HG03457 (cell line): ENCODE measurements at regions not wholly inside any gene's neighbourhood (a gene's known extent, or its start where the extent isn't known, plus 50 kb on each side); places are given as distances from the start of the nearest gene placed in this dataset.

ENCODE experiments used
- ATAC-seq: cut with Tn5 transposase; IDR thresholded peaks from one replicate; pipeline ENCODE4 v1.9.1; 2021; ENCODE audit warnings: moderate number of reproducible peaks; ENCODE audit not compliant: unreplicated experiment

DNA sequence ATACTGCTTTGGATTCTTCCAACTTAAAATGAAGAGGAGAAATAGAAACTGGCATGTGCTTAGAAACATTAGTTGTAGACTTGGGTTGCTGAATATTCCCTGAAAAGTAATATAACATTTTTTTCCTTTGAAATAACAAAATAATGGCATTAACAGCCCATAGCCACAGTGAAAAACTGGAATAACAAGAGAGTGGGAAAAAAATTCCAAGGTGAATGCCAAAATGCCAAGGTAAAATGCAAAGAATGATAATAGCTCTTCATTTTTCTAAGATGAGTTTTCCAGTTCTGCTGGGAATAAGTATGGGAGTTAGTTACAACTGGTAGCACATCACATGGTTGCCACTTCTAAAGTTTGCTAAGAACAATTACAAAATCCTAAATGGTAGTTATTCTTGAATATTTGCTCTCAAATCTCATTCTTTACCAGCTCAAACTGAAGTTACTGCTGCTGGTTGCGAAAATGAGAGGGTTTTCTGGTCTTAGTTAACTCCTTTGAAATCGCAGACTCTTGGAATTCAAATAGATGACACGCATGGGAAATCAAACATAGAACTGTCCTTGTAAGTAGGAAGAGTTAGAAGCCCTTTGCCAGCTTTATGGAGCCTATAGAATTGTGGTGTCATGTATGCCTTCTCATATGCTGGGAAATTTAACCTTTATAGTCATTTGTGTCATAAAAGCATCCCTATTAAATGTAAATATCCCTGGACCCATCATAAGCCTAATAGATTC, 165.0 kb upstream of the DCN start:
- no peak for ATAC-seq

DNA sequence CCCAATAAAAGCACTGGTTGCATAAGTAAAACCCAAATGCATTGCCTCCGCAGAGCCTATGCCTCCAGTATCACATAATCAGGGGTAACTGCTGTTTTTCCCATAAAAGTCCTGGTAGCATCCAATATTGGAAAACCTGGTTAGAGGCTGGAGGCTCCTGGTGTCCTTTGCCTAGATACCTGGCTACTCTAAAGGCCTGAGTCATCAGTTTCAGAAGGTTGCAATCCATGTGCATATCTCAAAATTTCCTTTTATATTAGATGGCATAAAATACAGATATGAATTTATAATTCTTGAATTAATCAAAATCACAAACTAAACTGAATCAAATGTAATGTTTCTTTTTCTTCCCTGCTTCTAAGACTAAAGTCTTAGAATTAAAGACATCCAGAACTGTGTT, 164.2 kb upstream of the DCN start:
- ATAC-seq = no peak

DNA sequence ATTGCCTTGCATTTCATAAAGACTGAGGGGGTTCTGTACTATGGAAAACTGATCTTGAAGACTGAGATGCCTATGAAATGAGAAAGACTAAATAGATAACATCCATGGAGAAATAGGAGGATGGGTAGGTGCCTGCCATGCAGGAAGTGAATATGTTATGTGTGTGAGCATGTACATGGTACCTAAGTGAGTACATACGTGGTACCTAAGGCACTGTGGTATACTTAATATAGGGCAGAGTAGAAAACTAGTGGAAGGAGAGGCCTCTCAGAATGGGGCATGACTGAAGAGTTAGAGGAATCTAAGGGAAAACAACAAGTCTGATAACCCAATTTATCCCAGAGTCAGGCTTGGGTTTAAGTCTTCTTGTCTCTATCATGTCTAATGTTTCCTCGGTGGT, 161.8 kb upstream of the DCN start:
- ATAC-seq = no peak

DNA sequence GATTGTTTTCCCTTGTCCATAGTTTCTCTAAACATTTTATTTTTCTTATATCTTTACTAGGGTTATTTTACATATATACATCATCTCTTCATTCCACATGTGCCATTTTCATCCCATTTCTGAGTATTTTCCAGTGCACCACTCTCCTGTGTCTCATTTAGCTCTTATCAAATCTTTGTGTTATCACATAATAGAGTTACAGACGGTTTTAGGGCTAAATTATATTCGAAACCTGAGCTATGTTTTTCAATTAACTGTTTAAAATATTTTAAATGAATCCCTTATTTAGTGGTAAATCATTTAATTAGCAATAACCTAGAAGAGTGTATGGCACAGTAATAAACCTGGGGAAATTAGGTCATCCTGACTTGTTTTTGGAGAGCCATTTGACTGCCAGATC, 160.4 kb upstream of the DCN start:
- no peak for ATAC-seq

DNA sequence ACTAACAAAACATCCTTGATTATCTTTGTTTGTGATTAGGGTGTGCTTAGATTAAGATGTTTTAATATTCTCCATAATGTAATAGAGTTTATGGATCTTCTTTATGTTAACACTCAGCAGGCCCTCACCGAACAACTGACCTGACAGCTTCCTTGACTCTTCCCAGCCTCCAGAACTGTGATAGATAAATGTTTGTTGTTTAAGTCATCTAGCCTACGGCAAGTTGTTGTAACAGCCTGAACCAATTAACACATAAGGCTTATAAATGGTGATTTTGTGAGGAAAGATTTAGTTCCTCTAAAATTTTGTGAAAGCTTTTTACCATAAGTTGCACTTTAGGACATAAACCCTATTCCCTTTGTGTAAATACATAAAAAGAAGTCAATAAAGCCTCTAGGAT, 156.5 kb upstream of the DCN start:
- no peak for ATAC-seq

DNA sequence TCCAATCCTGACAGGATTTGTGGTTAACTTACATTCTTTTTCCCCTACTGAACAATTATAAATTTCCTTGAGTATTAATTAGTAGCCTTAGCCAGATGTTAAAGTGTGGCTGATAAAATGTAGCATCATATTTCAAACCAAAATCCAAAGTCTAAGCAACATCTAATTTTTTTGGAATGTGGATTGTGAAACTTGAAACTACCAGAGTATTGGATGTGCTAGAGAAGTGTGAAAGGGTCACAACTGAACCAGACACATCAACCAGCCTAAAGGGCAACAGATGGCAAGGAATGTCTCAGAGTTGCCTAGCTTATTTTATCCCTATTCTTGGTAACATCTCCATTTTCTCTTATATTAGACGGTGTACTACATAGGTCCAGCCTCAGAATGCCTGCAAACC, 153.1 kb upstream of the DCN start:
- no peak for ATAC-seq

DNA sequence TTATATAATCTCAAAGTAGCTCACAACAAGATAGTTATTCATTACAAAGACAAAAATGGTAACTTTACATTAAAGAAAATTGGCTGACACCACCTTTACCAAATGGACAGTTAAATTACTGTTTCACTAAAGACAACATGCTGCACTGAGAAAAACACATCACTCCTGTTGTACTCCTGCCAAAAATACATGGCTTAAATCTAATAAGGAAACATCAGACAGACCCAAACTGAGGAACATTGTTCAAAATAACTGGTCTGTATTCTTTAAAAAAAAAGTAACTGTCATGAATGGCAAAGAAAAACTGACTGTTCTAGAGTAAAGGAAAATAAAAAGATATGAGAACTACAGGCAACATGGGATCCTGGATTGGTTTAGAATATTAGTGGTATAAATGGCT, 151.3 kb upstream of the DCN start:
- ATAC-seq = no peak

DNA sequence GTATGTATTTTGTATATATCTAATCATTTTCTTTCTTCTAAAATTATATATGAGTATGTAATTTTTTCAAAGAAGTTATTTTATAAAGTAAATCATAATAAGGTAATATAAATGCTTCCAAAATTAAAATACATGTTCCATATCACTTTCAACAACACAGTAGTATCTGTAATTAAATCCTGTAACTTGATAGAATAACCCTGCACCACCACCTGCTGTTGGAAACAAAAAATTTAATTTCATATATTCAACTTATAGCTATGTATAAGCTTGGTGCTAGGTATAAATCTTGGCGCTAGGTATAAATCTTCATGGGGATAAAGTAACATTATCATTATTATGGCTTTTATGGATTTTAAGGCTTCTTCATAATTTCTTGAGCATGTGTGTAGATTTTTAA, 149.7 kb upstream of the DCN start:
- no peak for ATAC-seq

DNA sequence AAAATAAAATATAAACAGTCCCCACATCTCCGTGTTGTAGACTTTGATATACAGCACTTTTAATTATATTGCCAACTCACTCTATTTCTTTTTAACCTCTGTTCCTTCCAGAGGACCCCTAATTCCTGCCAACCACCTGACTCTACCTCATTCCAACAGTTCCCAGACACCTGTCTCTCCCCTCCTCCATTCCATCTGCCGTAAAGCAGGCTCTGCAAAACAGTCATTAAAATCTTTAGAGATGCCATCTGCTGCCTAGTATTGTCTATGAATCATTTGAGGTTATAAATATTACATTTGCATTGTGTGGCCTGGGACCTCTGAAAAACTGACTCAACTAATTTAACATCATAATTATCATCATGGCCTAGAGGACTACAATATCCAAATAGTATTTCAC, 148.8 kb upstream of the DCN start:
- ATAC-seq = no peak

DNA sequence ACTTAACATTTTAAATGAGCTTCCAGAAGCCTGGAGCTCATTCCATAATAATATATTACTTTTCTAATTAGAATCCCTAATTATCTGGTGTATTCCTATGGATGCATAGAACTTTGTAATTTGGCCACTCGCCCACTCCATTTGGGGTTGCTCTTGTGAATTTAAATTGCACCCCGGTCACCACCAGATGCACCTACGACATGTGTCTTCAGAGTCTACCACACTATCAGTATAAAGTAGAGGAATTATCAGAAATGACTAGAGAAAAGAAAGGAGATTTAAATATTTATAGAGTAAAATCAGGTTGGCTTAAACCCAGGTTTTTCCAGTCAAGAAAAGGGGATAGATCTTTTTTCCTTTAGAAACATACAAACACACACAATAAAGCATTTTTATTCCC, 145.8 kb upstream of the DCN start:
- ATAC-seq = no peak

DNA sequence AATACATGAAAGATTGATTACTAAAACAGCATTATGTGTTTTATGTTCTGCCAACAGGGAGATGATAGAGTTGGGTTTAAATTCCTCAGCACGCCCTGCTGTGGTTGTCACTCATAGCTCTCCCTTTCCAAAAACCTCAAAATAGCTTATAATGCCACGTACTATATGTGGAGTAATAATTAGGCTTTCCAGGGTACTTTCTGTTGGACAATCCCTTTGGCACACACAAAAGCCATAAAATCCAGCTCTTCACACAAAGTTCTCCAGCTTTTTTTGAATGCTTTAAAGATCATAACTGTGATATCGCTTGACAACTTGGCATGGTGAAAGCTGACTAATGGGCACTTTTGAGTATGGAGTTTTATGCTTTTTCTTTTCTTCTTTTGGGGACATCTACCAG, 145.3 kb upstream of the DCN start:
- ATAC-seq = no peak

DNA sequence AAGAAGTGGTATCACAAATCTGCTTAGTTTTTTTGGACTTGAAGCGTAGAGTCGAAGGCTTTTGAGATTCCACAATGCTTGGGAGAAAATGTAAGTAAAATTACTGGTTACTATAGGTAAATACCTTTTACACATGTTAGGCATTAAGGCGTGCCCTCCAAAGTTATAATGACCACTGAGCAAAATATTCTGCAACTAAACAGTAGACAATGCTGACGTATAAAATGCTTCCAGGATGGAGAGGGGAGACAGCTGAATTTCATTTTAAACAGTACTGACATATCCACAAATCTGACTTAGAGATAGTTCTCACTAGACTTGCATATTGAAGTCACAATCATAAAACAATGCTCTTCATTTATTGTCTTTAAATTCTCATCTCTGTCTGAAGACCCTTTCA, 144.5 kb upstream of the DCN start:
- ATAC-seq = no peak

DNA sequence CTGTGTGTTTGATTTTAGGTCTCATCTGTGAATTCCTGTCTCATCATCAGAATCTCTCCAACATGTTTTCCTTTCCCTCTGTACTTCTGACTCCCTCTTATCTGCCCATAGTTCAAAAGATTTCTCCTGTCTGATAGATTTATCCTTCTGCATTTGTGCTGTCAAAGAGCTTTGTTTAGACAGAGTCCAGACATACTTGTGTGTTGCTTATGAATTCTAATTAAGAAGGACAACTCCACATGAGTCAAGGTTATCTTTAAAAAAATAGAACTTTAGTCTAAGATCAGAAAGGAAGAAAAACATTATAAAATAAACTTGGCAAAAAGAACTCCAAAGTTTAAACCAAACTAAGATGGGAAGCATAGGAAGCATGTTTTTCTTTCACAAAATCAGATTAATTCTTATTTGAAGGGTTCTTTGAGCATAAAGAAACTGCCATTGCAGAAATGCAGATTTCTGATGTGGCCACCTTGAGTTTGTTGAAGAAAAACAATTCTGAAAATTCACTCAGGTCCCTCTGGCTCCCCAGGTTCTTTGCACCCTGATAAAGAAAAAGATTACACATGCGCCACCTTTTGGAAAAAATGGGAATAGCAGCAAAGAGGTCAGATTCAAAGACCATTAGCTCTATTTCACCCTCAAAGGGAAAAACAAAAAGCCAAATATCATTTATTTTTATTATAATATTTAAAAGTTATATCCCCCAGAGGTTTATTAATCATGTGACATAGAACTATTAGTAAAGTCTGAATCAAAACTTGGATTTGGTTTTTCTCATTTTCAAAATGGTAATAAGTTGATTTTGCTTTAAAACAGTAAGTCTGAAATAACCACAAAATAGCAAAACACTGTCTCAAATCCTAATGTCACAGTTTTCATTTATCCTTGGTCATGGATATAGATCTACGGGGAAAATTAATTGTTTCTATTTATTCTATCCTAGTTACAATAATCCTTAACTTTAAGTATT, 143.7 kb upstream of the DCN start:
- ATAC-seq = no peak

DNA sequence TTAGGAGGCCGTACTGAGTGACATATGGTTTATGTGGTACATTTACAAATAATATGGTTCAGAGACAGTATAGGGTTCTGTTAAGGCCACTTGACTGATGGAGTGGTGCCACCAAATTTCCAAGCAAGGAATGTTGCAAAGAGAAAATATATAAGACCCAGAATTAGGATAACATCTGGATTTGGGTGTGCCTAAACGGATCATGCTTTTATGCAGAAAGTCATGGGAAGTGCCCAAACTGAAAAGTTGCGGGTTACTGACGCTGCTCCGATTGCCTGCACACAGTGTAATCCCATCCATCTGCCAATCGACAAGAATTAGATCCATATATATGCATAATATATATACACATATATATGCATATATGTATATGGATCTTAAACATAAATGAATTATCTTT, 138.4 kb upstream of the DCN start:
- no peak for ATAC-seq

DNA sequence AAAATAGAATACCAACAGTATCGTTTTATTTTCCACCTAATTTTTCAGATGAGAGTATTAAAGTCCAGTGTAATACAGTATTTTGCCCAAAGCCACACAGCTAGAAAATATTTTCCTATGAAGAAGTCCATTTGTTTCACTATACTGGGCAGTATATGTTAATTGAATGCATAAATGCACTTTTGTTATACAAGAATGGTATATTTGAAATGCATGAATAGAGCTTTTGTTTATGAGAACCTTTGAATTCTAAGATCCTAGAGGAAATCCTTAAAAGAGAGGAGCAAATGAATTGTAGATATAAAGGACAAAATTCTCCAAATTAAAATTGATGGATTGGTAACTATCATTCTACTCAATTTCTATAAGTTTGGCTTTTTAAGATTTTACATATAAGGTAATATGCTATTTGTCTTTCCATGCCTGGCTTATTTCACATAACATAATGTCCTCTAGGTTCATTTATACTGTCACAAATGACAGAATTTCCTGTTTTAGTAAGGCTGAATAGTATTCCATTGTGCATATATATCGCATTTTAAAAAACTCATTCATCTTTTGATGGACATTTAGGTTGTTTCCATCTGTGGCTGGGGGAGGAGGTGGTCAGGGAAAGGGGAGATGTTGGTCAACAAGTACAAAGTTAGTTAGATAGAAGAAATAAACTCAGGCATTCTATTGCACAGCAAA, 136.6 kb upstream of the DCN start:
- no peak for ATAC-seq

DNA sequence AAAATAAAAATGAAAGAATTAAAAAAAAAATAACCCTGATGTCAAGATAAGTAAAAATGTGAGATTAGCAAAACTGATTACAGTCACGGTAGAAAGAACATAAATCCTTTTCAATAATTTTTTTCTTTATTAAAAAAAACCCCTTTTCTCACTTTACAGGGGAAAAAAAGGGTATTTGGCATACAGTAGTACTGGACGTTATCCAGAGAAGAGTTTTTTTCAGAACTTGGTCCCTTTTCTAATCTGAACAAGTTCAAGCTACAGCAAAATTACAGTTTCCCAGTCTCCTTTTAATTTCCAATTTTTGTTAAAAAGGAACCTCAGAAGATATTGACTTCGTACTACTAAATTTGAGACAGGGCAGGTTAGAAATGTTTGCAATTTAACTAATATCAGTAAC, 134.7 kb upstream of the DCN start:
- ATAC-seq = no peak

DNA sequence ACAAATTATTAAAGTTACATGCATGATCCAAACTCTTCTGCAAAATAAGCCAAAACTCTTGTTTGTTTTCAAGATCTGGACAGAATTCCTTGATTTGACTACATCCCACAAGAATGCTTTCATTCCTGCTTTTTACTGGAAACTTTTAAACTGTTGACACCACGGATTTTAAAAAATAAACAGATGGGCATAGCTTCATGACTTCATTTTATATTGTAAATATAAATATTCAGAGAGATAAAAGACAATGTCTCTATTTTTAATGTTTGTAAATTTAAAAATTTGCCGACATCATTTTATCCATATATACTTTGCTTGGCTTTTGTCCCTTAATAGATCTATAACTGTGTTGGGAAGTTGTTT, 134.3 kb upstream of the DCN start:
- ATAC-seq = no peak

DNA sequence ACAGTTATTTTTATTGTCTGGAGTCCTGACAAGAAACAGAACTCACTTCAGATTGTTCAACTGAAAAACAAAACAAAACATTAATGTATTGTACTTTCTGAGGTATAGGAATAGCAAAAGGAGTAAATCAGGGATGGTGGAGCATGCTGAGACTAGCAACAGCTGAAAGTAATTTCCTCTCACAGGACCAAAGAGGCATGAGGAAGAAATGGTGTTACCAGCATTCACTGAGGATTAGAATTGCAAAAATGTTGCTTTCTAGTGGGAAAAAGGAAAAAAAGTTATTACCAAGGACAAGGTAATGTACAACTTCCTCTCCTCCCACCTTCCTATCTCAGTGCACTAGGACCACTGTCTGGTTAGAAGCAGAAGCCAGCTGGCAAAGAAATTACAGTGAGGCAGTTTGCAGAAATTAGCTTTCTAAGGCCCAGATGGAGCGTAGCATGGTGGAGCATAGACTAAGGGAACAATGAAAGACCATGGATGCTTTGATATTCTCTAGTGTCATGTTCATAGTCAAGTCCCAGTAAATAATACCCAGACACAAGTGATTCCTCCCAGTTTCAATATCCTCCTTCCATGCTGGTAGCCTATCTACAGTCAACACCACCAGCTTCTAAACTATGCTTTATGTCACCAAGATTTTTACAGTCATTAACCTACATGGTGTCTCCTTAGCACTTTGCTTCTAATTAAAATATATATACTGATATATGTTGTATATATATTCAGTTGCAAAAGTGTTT, 133.7 kb upstream of the DCN start:
- ATAC-seq = no peak

DNA sequence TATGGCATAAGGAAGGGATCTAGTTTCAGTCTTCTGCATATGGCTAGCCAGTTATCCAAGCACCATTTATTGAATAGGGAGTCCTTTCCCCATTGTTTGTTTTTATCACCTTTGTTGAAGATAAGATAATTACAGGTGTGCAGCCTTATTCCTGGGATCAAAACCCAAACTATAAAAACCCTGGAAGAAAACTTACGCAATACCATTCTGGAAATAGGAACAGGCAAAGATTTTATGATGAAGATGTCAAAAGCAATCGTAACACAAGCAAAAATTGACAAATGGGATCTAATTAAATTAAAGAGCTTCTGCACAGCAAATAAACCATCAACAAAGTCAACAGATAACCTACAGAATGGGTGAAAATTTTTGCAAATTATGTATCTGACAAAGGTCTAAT, 128.5 kb upstream of the DCN start:
- ATAC-seq = no peak

DNA sequence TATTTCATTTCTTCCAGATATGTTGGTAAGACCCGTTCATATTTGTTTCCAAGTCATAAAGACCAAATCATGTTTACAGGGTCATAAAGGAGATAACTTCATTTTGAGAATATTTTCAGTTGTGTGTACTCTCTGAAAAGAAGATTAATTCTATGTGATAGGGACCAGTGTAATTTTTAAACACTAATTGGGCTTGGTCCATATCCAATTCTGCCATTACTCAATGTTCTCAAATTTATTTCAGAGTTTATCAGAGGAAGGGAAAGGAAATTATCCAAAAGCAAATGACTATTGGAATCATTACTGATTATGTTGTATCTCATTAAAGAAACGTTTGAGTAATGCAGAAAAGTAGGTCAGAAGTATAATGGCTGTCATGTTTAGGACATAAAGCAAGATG, 126.8 kb upstream of the DCN start:
- ATAC-seq = no peak

DNA sequence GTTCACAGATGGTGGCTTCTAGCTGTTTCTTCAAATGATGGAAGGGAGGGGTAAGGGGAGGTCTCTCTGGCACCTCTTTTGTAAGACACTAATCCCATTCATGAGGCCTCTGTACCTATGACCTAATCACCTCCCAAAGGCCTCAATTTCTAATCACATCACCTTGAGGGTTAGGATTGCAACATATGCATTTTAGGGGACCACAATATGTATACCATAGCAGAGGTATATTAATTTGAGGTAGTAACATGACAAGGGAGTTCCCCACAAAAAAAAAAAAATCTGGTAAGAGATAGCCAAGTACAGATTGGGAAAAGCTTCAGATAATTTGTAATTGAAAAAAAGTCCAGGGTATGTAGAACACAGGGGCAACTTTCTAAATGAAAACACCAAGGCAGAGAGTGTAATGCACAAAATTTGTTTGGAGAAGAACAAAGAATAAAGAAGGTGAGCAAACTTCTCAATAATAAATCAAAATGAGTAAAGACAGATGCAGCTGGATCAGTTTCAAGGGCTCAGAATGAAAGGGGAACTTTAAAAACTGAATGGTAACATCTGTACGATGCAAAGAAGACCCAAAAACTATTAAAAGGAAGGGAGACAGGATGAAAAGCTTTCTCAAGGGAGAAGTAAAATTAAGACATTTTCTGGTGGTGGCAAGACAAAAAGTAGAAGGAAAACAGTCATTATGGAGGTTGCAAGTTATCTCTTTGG, 125.5 kb upstream of the DCN start:
- no peak for ATAC-seq
